Heart left ventricle (tissue), 13 donors: ENCODE measurements at regions not wholly inside any gene's neighbourhood (a gene's known extent, or its start where the extent isn't known, plus 50 kb on each side); places are given as distances from the start of the nearest gene placed in this dataset.

Source experiments
- CTCF ChIP-seq, 12 donors: fragments of 200-600 bp; sonication (generic) in 4 of 12; IDR thresholded peaks; one replicate each; pipeline versions ENCODE4 v1.5.0 to v1.8.0; 2018 to 2022; ENCODE audit warnings: antibody characterized with exemption in 12 of 12, mild to moderate bottlenecking in 5 of 12
- POLR2A ChIP-seq, 2 donors: fragments of 450-650 bp; IDR thresholded peaks; one replicate each; pipeline ENCODE4 v1.6.1; 2017; ENCODE audit warnings: antibody characterized with exemption in 2 of 2, mild to moderate bottlenecking in 2 of 2, moderate library complexity in 2 of 2
- donor health status: ischemic (EF 13 %, LVEDD 7.1; RV severe dilation, severe dysfunction).
- donor health status: DM: no; HTN: yes; CAD: no.
- donor health status: DM: no; HTN: no; CAD: no.
- donor health status: ischemic (EF 25% LVEDD 6.9; RV normal size, moderate dysfunction).
- donor health status: ischemic (EF 25% LVEDD 5.7; RV mildly dilated, moderate dysfunction).
- donor health status: ischemic (EF 35%, LVEDD 5.7; RV mildly dilated, moderate dysfunction).
- donor health status: nonischemic (EF 11% LVEDD 7.7; RV severe dilation, severe dysfunction).
- donor health status: DM: yes; HTN: yes; CAD: no.
- donor health status: PGD.
- donor health status: ischemic (EF 29% LVEDD 5.4; RV normal size, mild dysfunction).
- donor health status: nonischemic (EF 23%, LVEDD 6.1; RV moderate dilation, normal function).

DNA sequence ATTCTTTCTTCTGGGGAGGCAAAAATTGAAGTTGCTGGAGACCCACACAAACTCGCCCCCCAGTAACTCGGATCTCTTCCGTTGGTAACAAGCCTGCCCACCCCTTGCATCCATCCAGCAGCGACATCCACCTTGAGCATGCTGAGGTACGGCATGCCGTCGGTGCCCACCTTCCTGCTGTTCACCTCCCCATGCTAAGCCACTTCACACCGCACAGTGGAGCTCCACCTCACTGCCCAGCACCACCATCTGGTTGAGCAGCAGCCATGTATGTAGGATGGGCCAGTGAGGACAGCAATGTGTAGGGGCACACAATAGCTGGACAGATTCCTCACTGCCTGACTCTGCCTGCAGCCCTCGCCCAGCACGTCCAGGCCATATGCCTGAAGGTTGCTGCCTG lies 138.1 kb upstream of the ZNF92 start:
- TF ChIP-seq CTCF (IDR thresholded peaks at IDR 0.05) (no peak), POLR2A (IDR thresholded peaks at IDR 0.05) (no peak)
